ENCODE measurements at regions not wholly inside any gene's neighbourhood (a gene's known extent, or its start where the extent isn't known, plus 50 kb on each side); places are given as distances from the start of the nearest gene placed in this dataset.

- no peak for TF ChIP-seq TAF1 (IDR thresholded peaks at IDR 0.05; ENCODE audit: borderline replicate concordance, low read depth, low read length)
- TF ChIP-seq POLR2A (IDR thresholded peaks at IDR 0.05; ENCODE audit: low read depth, low read length) = no peak
Measured at GRCh38 chr1:82927753-82928152, 1071.2 kb downstream of the TTLL7 start.
